PFSK-1 (cell line): ENCODE measurements at regions not wholly inside any gene's neighbourhood (a gene's known extent, or its start where the extent isn't known, plus 50 kb on each side); places are given as distances from the start of the nearest gene placed in this dataset.

Experiments used
- FOXP2 ChIP-seq: optimal IDR thresholded peaks from 2 replicates; pipeline ENCODE3; 2011; ENCODE audit warnings: borderline replicate concordance, control low read depth, inconsistent platforms; ENCODE audit not compliant: insufficient read depth; ENCODE audit errors: extremely low read length, extremely low read depth
- POLR2AphosphoS5 ChIP-seq: IDR thresholded peaks from 2 replicates; pipeline ENCODE4 v1.6.1; 2012; ENCODE audit warnings: low read depth, mild to moderate bottlenecking, control low read depth, low read length, moderate library complexity
- SIN3A ChIP-seq: IDR thresholded peaks from 2 replicates; pipeline ENCODE4 v1.6.1; 2012; ENCODE audit warnings: mild to moderate bottlenecking, low read length, moderate library complexity, borderline replicate concordance; ENCODE audit not compliant: insufficient read depth
- TF ChIP-seq, protein P1 (sequence below), 2 experiments: IDR thresholded peaks; 2 replicates each; pipeline versions ENCODE4 v1.6.1 to v1.8.0; 2011 to 2012; ENCODE audit warnings: low read depth in 2 of 2, low read length in 2 of 2, control low read depth in 1 of 2, inconsistent platforms in 1 of 2, mild to moderate bottlenecking in 1 of 2, moderate library complexity in 1 of 2; ENCODE audit not compliant: insufficient read depth in 1 of 2

DNA sequence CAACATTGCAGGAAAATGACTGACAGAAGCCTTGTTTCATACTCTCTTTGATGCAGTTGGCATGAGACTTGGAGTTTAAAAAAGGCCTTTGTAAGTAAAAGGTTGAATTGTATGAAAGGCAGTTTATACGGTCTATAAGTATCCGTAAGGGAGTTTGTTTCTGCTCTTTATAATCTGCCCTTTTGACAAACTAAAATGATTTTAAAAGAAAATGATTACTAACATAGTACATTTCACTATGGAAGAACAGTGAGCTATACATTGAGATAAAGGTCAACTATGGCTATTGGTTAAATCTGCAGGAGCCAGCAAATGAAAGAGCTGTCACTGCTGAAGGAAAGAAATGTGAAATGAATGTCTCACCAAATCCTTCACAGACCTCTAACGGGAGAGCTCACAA lies 296.1 kb upstream of the SLITRK6 start:
- TF ChIP-seq SIN3A (no peak), POLR2AphosphoS5 (no peak), FOXP2 (no peak)
- TF ChIP-seq, protein P1, sequence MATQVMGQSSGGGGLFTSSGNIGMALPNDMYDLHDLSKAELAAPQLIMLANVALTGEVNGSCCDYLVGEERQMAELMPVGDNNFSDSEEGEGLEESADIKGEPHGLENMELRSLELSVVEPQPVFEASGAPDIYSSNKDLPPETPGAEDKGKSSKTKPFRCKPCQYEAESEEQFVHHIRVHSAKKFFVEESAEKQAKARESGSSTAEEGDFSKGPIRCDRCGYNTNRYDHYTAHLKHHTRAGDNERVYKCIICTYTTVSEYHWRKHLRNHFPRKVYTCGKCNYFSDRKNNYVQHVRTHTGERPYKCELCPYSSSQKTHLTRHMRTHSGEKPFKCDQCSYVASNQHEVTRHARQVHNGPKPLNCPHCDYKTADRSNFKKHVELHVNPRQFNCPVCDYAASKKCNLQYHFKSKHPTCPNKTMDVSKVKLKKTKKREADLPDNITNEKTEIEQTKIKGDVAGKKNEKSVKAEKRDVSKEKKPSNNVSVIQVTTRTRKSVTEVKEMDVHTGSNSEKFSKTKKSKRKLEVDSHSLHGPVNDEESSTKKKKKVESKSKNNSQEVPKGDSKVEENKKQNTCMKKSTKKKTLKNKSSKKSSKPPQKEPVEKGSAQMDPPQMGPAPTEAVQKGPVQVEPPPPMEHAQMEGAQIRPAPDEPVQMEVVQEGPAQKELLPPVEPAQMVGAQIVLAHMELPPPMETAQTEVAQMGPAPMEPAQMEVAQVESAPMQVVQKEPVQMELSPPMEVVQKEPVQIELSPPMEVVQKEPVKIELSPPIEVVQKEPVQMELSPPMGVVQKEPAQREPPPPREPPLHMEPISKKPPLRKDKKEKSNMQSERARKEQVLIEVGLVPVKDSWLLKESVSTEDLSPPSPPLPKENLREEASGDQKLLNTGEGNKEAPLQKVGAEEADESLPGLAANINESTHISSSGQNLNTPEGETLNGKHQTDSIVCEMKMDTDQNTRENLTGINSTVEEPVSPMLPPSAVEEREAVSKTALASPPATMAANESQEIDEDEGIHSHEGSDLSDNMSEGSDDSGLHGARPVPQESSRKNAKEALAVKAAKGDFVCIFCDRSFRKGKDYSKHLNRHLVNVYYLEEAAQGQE (IDR thresholded peaks at IDR 0.05; ENCODE audit: insufficient read depth in 1 of 2, low read depth in 2 of 2, low read length in 2 of 2) = no peak
